GM19438 (cell line): ENCODE measurements at regions not wholly inside any gene's neighbourhood (a gene's known extent, or its start where the extent isn't known, plus 50 kb on each side); places are given as distances from the start of the nearest gene placed in this dataset.
"Not testable (repeated sequence)": the region's sequence is repeated elsewhere in the genome, so short reads cannot be mapped to it uniquely, and the experiment has no call there.

Experiments used
- ATAC-seq: cut with Tn5 transposase; IDR thresholded peaks from one replicate; pipeline ENCODE4 v1.9.1; 2021; ENCODE audit warnings: low read depth; ENCODE audit not compliant: unreplicated experiment

GRCh38 chr1:83065952-83066727, 932.8 kb downstream of the TTLL7 start:
- ATAC-seq: no peak

- ATAC-seq: no peak
These were observed 934.2 kb downstream of the TTLL7 start for GRCh38 chr1:83064589-83065242.

GRCh38 chr1:83060651-83061390, 938.1 kb downstream of the TTLL7 start:
- ATAC-seq: no peak

GRCh38 chr1:83060221-83060620, 938.7 kb downstream of the TTLL7 start:
- no peak for ATAC-seq

- ATAC-seq: no peak
These were observed 940.6 kb downstream of the TTLL7 start for GRCh38 chr1:83058327-83058726.

- ATAC-seq: no peak
These were observed 943.4 kb downstream of the TTLL7 start for GRCh38 chr1:83055391-83056170.

- no peak for ATAC-seq
These were observed 945.5 kb downstream of the TTLL7 start for GRCh38 chr1:83053446-83053845.

- no peak for ATAC-seq
These were observed 946.1 kb downstream of the TTLL7 start for GRCh38 chr1:83052865-83053264.

GRCh38 chr1:83051053-83051452, 947.9 kb downstream of the TTLL7 start:
- ATAC-seq: not testable (repeated sequence)

GRCh38 chr1:83043244-83043643, 955.7 kb downstream of the TTLL7 start:
- no peak for ATAC-seq

GRCh38 chr1:83039091-83039490, 959.8 kb downstream of the TTLL7 start:
- ATAC-seq: not testable (repeated sequence)

GRCh38 chr1:83034851-83035250, 964.1 kb downstream of the TTLL7 start:
- no peak for ATAC-seq

GRCh38 chr1:83033682-83034081, 965.2 kb downstream of the TTLL7 start:
- no peak for ATAC-seq

GRCh38 chr1:83029916-83030315, 969.0 kb downstream of the TTLL7 start:
- no peak for ATAC-seq

GRCh38 chr1:83029050-83029449, 969.9 kb downstream of the TTLL7 start:
- no peak for ATAC-seq

- ATAC-seq: no peak
These were observed 970.5 kb downstream of the TTLL7 start for GRCh38 chr1:83028467-83028866.

GRCh38 chr1:83027511-83027910, 971.4 kb downstream of the TTLL7 start:
- ATAC-seq: no peak

- ATAC-seq: no peak
These were observed 972.2 kb downstream of the TTLL7 start for GRCh38 chr1:83026745-83027144.

GRCh38 chr1:83024251-83024767, 974.6 kb downstream of the TTLL7 start:
- ATAC-seq: no peak

- no peak for ATAC-seq
These were observed 975.7 kb downstream of the TTLL7 start for GRCh38 chr1:83023212-83023611.
